Skeletal muscle cell (primary cell): ENCODE measurements at regions not wholly inside any gene's neighbourhood (a gene's known extent, or its start where the extent isn't known, plus 50 kb on each side); places are given as distances from the start of the nearest gene placed in this dataset.

Experiments used
- DNase-seq: peaks from one replicate; pipeline ENCODE4 v3.0.0-alpha.2; 2010; ENCODE audit warnings: low read depth
- H3K4me3 ChIP-seq: 2 replicates; pipeline ENCODE4 v1.5.1; 2011; ENCODE audit warnings: low read depth, mild to moderate bottlenecking, control low read depth, low read length, moderate library complexity

DNA sequence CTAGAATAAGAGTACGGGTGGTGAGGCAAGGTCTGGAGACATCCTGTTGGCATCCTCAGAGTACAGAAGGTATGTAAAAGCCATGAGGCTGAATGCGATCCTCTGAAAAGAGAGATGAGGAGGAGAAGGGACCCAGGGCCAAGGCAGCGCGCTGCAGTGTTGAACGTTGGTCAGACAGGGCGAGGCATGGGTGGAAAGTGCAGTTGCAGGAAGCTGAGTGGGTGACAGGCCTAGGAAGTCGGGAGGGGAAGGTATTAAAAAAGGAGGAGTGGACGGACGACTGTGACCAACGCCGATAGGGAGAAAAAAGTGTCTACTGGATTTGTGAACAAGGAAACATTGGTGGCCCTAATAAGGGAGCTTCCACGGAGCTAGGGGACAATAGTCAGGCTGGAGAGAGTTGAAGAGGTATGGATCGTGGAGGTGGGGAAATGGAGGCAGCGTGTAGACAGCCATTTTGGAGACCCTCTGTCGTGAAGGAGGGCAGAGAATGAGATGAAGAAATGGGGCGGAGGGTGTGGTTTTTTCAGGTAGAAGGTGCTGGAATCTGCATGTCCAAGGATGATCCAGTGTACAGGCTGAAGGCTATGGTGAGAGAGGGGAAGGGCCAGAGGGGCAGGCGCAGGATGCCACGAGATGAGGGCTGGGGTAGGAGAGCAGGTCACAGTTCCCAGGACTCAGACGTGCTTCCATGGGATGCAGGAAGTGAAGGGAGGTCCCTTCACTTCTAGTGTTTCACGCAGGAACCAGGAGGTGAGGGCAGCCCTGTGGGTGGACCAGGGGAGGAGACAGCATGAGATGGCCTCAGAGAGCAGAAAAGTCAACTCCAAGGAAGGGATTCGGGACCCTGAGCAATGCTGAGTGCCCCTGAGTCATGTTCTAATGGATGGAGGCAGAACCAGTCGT, 115.9 kb downstream of the ASB7 start:
- no peak for DNase-seq
- H3K4me3 ChIP-seq = no peak overlapping the region

DNA sequence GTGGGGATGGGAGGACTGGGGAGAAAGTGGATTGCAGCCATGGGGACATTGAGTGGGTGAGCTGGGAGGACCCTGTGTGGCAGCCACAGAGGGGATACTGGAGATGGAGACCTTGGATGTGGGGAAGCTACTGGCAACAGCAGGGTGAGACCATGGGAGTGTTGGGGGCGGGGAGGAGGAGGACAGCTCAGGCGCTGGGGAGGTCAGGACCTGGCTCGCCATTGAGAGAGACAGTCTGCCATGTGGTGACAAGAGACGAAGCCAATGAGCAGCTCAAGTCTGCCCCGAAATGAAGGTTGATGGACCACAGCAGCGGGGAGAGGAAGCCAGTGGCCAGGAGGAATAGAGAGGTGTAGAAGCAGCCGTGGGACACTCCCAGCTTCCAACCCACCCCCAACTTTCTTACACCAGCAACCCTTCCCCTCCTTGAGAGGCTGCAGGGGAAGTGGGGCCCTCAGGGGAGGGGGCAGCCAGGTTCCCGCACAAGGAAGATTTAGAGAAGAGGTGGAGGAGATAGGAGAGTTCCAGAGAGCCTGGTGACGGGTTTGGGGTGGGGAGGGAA, 118.1 kb downstream of the ASB7 start:
- no peak for DNase-seq
- no peak overlapping the region for H3K4me3 ChIP-seq

DNA sequence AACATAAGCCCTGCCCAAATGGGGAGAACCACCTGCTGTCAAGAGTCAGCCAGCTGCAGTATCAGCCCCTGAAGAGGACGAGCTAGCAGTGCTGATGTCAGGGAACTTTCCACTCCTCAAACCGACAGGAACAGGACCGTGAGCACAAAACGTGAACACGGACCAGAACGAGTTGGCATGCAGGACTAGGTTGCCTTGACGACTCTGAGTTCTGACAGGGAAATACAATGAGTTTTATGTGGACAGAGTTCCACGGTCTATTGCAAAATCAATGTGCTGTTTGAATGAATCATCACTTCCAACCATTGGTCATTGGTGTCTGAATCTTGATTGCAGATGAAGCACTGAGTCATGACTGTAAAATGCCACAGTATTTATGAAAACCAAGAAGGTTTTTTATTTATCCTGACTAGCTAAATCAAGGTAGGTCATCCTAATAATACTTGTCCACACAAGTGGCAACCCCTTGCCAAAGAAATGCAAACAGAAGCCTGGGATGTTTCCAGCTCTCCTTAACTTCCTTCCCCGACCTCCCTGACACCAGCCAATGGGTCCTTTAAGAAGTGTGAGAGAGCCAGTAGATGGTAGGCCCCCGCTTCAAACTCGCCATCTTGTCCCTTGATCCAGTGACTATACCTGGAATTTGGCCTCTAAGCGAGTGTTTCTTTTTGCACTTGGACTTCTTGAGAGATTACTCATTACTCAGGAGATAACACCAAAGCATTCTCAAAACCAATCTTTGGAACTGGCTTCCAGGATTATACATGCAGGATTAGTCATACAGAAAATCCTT, 119.6 kb downstream of the ASB7 start:
- peak overlapping the region; percentile 13 for H3K4me3 ChIP-seq
- DNase-seq = peak; percentile 98

DNA sequence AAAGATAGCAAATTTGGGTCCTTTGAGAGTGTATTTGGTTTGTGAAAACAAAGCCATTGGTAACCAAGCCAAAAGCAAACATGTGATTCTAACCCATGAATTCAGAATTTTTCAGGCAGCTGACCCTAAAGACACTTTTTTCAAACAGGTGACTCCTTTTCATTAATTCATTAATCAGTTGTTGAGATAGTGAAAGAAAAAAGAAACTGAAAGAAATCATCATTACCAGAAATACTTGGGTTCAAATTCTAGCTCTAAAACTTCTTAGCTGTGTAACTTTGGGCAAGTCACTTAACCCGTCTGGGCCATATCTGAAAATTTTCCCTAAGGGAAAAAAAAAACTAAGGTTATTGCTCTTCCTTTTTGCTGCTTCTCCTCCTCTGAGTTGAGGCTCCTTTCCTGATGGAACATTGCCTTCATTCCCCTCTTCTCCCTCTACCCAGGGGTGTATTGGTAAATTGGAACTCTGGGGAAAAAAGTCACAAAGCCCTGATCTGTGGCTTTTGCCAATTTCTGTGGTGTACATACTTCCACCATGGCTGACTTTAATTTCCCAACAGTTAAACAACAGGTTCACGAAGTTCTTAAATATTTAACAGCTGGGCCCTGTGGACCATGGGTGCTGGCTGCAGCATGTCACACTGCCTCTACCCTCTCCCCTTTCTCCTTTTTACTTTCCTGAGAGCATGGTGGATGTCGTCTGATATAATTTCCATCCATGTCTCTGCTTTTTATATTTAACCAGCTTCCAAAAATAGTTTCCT, 120.3 kb downstream of the ASB7 start:
- H3K4me3 ChIP-seq = no peak overlapping the region

DNA sequence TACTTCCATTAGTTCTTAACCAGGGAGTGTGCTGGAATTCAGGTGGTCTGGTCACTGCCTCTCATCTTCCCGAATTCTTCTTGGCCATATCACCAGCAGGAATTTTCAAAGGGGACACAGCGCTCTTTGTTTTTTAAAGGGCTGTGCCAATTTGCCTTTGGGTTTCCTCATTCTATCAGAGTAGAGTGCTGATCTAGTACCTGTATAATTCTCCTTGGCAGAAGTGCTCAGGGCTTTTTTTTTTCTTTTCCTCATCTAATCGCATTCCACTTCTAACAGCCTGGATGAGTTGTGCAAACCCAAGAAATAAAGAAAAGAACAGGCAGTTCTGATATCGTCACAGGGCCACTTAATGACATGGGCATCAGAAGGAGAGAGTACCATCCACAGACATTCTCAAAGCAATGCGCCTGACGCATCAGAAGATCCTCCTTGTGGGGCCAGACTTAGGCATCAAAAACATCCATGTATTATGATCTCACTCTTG, 121.0 kb downstream of the ASB7 start:
- no peak for DNase-seq
- H3K4me3 ChIP-seq = no peak overlapping the region

More for the DNA sequence above, 120.3 kb downstream of the ASB7 start:
- no peak for DNase-seq

DNA sequence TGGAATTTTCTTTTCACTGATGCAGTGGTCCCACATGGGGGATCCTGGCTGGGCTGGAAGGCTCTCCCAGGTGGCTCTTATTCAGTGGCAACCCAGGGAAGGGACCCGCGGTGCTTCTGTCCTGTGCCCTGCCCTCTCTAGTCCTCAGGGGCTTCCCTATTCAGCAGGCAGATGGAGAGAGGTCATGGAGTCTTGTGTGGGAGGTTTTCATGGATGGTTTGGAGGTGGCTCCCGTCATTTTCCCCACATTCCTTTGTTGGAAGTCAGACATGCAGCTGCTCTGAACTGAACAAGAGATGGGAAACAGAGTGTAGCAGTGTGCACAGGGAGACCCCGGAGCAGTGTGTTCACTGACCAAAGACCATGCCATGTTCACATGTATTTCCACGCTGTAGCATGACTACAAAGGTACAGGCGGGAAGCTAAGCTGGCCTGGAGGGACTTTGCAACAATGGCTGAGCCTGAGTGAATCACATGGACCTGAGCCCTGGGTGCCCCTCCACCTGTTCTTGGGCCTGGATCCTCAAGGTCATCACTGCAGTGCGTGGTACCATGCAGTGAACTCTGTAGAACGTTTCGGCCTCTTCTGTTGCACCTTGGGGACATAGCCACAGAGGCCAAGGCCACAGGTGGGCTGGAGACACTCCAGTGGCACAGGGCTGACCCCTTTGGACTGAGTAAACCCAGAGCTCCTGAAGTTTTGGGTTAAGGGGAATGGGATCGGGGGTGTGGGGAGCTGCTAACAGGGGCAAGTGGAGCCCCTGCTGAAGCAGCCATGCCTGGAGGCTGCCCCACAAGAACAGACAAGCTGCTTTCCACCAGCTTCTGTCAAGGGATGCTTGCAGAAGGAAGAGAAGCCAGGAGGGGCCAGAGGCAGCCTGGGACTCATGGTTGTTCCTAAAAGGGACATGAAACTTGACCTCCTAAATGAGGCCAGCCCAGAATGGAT, 123.0 kb downstream of the ASB7 start:
- no peak overlapping the region for H3K4me3 ChIP-seq
- DNase-seq = peak; percentile 78

DNA sequence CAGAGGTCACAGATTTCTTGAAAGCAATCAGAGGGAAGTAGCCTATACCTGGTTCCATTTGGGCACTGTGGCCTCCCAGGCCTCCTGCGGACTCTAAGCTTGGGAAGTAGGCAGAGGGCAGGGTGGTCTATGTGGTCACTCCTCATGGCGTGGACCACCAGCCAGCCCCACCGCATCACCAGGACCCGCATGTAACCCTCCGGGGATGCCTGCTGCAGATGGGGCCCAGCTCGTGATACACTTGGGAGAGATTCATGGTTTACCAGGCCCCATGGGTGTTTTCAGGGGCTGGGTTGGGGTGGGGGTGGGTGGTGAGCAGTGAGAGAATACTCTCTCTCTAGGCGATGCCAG, 123.7 kb downstream of the ASB7 start:
- H3K4me3 ChIP-seq = no peak overlapping the region
- DNase-seq = no peak

DNA sequence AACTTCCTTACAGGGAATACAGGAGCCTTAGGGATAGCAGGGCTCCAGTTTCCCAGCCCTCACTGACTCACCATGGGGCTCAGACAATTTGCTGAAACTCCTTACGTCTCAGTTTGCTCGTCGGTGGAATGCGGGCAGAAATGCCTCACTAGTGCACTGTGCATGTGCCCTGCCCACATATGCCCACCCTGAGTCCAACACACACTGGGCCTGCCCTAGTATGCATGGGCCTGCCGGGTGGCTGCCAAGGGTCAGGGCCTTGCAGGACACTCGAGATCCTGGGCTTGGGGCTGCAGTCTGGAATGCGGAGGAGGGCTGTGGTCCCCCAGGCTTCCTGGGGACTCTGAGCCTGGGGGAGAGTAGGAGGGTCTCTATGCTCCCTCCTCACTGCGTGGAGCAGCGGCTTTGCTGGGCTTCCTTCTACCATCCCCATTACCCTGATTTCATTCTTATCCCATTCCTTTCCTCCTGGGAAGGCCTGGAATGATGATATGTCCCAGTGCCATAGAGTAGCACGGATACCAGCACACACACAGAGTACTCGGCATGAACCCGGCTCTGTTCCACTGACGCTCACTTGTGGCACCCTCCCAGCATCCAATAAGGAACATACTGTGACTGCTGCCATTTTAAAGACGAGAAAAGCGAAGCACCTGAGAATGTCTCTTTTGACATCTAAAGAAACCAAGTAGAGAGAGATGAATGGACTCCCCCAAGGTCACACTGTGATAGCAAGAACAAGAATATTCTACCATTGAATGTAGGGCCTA, 124.2 kb downstream of the ASB7 start:
- no peak overlapping the region for H3K4me3 ChIP-seq
- DNase-seq = peak; percentile 45

DNA sequence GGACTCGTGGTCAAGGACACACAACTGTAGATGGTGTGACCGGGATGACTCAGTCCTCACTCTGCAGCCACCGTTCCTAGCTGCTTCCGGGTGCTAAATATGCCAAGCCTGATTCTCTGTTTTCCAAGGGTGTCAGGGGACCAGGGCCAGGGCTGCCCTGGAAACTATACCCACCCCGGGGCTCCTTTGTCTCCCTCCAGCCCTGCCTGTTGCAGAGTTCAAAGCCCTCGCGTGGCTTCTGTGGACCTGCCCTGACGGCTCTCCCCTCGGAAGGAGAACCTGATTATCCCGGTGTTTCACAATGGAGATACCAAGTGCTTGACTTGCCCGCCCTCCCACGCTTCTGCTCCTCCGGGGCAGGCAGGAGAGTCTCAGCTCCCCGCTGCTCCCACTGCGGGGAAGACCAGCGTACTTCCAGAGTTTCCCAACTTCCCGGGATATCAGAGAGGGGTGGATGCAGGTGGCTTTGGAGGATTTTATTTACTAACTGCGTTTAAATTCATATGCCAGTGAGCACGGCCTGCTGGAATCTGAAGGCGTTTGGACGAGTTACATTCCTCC, 125.0 kb downstream of the ASB7 start:
- DNase-seq = no peak
- H3K4me3 ChIP-seq = no peak overlapping the region

DNA sequence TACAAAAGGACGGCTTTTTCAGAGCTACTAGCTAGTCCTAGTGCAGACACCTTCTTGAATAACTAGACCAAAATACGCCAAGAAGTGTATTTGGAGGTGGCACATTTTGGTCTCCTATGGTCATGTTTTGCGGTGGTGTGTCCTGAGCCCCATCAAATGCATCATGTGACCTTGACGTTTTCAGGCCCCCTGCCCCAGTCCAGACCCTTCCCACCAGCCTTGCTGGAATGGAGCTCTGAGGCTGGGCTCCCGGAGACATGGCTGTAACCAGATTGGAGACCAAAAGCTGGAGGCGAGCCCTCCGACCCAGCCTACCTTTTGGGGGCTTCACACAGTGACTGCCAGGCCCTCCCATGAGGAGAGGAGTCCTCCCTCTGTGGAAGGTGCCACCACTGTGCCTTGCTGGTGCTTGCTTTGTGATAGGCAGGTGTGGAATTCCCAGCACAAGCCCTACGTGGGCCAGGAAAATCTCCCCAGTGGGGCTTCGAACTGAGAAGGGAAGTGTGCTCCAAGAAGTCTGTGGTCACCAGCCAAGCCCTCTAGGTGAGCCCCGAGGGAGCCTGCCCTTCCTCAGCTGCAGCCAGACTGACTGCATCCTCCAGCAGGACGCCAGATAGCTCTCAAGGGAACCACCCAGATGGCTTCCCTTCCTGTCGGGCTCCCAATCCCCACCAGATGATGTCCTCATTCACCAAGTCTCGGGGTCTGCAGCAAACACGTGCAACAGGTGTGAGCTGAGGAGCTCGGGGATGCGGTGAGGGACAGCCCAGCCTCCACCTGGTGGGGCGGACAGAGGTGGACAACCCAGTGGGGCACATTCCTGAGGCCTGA, 126.2 kb downstream of the ASB7 start:
- no peak for DNase-seq
- H3K4me3 ChIP-seq = no peak overlapping the region

DNA sequence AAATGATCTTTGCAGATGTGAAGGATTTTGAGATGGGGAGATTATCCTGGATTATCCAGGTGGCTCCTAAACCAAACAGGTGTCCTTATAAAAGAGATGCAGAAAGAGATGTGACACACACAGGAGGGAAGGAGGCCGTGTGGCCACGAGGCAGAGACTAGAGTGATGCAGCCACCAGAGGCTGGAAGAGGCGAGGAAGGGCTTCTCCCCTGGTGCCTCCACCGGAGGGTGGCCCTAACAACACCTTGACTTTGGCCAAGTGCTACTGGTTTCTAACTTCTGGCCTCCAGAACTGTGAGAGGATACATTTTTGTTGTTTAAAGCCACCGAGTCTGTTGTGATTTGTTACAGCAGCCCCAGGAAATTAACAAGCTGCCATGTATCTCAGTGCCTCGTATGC, 127.1 kb downstream of the ASB7 start:
- H3K4me3 ChIP-seq = no peak overlapping the region
- DNase-seq = no peak

DNA sequence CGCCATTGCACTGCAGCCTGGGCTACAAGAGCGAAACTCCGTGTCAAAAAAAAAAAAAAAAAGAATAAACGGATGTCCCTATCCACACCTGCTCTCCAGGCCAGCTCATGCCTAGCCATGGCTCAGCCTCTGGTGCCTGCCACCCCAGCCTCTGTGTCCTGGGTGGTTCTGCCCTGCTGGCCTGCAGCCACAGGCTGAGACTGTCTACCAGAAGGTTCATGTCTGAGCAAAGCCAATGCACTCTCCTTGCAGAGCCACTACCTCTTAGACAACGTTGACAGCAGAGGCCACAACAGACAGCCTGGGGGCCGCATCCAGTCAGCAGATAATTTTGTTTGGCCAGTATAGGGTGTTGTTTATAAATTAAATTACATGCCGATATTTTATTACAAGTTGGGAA, 127.7 kb downstream of the ASB7 start:
- DNase-seq = no peak
- H3K4me3 ChIP-seq = no peak overlapping the region

DNA sequence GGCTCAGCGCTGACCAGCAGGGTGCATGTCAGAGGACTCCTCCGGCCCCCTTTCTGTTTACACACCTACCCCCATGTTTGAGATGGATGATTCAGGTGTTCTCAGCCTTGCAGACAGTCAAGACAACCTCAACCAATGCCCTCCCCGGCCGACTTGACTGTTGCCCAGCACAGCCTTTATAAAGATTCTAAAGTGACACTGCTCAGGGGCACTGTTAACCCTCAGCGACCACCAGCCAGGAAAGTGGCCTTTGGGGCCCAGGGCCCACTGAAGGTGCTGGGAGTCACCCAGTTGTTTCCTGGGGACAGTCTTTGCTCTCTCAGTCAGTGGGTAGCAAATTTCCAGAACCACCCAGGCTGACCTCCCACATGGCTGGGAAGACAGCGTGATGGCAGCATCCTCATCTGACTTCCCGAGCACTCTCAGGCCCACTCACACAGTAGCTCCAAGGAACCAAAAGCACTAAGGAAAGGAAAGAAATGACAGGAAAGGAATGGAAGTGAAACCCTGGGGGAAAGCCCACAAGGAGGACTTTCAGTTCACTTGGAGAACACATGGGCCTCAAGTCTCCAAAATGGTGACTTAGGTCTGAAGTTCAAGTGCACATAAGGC, 128.4 kb downstream of the ASB7 start:
- no peak for DNase-seq
- H3K4me3 ChIP-seq = no peak overlapping the region

DNA sequence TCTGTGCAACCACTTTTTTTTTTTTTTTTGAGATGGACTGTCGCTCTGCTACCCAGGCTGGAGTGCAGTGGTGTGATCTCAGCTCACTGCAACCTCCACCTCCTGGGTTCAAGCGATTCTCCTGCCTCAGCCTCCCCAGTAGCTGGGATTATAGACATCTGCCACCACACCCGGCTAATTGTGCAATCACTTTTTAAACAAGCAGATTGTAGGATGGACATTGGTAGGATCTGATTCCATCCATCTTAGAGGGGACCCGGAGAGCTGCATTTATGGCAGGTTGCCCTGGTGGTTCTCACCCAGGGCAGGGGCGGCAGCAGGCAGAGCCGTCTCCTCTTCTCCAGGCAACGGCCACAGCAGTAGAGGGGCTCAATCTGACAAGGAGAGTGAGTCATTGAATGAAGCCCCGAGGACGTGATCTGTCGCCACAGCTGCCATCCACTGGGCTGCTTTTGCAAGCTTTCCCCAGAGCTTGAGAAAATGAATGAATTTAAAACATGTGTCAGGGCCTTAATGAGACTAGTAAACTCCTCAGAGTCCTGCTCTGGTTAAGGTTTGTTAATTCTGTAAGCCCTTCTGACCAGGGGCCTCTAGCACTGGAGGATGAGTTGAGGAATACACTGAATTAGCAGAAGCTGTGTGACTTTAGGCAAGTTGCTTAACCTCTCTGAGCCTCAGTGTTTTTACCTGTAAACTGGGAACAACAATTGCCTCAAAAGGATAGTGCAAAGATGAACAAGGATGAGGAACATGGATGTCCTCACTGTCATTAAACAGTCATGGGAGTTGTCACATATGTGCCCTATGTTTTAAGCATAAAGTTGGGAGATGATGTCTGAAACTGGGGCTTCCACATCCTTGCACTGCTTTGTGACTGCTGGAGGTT, 129.1 kb downstream of the ASB7 start:
- no peak overlapping the region for H3K4me3 ChIP-seq
- DNase-seq = no peak
